ENCODE measurements at regions not wholly inside any gene's neighbourhood (a gene's known extent, or its start where the extent isn't known, plus 50 kb on each side); places are given as distances from the start of the nearest gene placed in this dataset.

- H3K4me3 ChIP-seq (ENCODE audit: low read depth, low read length), result no peak overlapping the region
- no peak for DNase-seq (ENCODE audit: low read depth)
- TF ChIP-seq, protein P1, sequence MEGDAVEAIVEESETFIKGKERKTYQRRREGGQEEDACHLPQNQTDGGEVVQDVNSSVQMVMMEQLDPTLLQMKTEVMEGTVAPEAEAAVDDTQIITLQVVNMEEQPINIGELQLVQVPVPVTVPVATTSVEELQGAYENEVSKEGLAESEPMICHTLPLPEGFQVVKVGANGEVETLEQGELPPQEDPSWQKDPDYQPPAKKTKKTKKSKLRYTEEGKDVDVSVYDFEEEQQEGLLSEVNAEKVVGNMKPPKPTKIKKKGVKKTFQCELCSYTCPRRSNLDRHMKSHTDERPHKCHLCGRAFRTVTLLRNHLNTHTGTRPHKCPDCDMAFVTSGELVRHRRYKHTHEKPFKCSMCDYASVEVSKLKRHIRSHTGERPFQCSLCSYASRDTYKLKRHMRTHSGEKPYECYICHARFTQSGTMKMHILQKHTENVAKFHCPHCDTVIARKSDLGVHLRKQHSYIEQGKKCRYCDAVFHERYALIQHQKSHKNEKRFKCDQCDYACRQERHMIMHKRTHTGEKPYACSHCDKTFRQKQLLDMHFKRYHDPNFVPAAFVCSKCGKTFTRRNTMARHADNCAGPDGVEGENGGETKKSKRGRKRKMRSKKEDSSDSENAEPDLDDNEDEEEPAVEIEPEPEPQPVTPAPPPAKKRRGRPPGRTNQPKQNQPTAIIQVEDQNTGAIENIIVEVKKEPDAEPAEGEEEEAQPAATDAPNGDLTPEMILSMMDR (conservative IDR thresholded peaks at IDR 0.05; ENCODE audit: low read depth, low read length), result no peak
These were observed 73.1 kb downstream of the GPR88 start for GRCh38 chr1:100611086-100611485.

DNA sequence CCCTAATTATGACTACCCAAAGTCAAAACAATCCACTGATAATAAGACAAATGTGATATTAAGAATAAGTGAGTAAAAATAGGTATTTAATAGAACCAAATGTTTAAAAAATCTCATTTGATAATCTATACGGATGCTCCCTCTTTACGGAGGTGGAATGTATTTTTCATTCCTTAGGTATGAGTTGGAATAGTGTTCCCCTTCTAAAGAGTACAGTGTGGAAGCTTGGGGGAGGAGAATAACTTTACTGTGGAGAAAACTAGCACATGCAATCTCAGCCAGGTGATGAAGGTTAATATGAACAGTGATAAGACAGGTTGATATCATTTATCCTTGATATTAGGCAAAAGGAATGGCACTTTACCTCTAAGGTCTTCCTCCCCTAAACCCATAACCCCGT lies 74.6 kb downstream of the GPR88 start:
- no peak overlapping the region for H3K4me3 ChIP-seq (ENCODE audit: low read depth, low read length)
- TF ChIP-seq, protein P1 (conservative IDR thresholded peaks at IDR 0.05; ENCODE audit: low read depth, low read length), result no peak
- DNase-seq (ENCODE audit: low read depth), result no peak

DNA sequence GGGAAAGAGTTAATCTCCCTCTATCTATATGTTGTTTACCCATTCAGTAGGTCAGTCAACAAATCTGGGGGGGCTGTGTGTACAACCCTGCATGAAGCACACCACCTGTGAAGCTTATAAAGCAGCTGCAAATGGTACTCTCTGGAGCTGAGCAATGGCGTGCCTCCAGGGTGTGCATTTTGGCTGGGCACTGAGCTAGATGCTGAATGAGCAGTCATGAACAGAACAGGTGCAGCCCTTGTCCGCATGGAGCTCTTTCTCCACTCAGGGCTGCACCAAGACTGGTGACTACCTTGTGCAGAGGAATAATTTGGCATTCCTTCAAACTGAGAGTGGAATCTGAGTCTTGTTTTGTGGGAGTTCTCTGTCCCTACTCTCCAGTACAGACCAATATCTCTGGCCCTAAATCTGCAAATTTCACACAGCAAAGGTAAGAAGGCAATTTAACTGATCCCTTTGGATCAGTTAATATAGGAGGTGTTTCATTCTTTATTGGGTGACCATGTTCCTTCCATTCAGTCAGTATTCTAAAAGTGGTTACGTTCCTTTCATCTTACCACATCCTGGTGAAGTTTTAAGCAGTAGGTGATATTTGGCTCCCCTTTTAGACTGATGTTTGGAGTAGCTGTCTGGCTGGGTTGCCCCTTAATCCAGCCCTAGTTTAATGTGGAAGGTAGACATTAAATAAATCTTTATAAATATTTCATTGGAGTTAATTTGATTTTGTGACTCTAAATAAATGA lies 76.0 kb downstream of the GPR88 start:
- TF ChIP-seq, protein P1 (conservative IDR thresholded peaks at IDR 0.05; ENCODE audit: low read depth, low read length), result no peak
- no peak overlapping the region for H3K4me3 ChIP-seq (ENCODE audit: low read depth, low read length)
- no peak for DNase-seq (ENCODE audit: low read depth)

DNA sequence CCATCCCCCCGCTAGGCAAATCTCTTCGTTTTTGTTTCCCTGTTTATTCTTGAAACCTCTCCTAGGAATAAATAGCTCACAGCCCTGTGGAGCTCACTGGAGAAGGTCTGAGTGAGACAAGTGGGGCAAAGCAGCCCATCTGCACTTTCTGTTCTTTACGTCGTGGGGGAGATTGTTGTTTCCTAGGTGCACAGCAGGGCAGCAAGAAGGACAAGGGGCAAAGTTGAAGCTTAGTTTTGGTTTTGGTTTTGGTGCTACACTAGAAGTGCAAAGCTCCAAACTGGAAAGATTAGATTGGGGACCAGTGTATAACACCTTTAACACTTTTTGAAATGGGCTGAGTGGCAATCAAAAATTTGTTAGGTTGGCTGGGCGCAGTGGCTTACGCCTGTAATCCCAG lies 76.6 kb downstream of the GPR88 start:
- TF ChIP-seq, protein P1 (conservative IDR thresholded peaks at IDR 0.05; ENCODE audit: low read depth, low read length), result no peak
- H3K4me3 ChIP-seq (ENCODE audit: low read depth, low read length), result no peak overlapping the region
- DNase-seq (ENCODE audit: low read depth), result no peak

DNA sequence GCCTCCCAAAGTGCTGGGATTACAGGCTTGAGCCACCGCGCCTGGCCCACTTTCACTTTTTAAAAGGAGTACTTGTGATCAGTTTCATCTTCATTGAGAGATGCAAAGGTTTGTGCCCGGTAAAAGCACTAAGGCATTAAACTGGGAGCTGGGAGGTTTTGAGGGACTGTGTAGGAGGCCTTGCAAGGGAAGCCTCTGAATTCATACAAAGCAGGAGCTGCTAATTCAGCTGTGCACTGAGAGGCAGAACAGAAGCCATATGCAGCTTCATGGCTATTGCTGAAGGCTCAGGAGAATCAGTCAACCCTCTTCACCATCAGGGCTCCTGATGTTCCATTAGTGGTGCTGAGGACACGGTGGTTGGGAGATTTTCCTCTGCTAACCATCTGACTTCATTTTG lies 77.7 kb downstream of the GPR88 start:
- TF ChIP-seq, protein P1 (conservative IDR thresholded peaks at IDR 0.05; ENCODE audit: low read depth, low read length), result no peak
- no peak overlapping the region for H3K4me3 ChIP-seq (ENCODE audit: low read depth, low read length)
- DNase-seq (ENCODE audit: low read depth), result no peak

- no peak overlapping the region for H3K4me3 ChIP-seq (ENCODE audit: low read depth, low read length)
- no peak for DNase-seq (ENCODE audit: low read depth)
- TF ChIP-seq, protein P1 (conservative IDR thresholded peaks at IDR 0.05; ENCODE audit: low read depth, low read length), result no peak
These were observed 78.2 kb downstream of the GPR88 start for GRCh38 chr1:100616121-100616621.

- H3K4me3 ChIP-seq (ENCODE audit: low read depth, low read length), result no peak overlapping the region
- TF ChIP-seq, protein P1 (conservative IDR thresholded peaks at IDR 0.05; ENCODE audit: low read depth, low read length), result no peak
- peak; percentile 100 for DNase-seq (ENCODE audit: low read depth)
These were observed 84.1 kb downstream of the GPR88 start for GRCh38 chr1:100622037-100622436.

Measured in epithelial cell of proximal tubule (primary cell).